NCI-H128 (cell line): ENCODE measurements at regions not wholly inside any gene's neighbourhood (a gene's known extent, or its start where the extent isn't known, plus 50 kb on each side); places are given as distances from the start of the nearest gene placed in this dataset.
"Not testable (repeated sequence)": the region's sequence is repeated elsewhere in the genome, so short reads cannot be mapped to it uniquely, and the experiment has no call there.

Experiments
- DNase-seq: peaks from one replicate; lab custom pipeline; 2025; ENCODE audit not compliant: unreplicated experiment; lab: John Stamatoyannopoulos, UW

DNA sequence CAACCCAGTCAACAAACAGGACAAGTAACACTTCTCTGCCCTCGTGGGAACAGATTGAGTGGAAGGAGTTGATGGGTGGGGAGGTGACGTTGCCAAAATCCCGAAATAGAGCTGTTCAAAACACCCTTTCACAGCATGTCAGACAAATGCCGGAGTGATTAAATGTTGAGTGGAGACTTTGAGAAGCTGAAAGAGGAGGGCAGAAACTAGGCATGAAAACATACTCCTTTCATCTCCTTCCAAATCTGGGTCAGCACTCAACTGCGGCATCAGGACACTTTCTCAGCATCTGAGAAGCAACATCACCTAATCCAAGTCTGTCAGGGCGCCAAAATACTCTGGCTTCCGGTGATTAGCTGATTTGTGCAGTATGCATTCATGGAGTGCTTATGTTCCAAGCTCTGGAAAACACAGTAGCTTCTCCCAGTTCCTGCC, 51.5 kb upstream of the MRI1 start:
- DNase-seq: peak; percentile 28

GRCh38 chr19:13707915-13708314, 56.4 kb upstream of the MRI1 start:
- DNase-seq: no peak

DNA sequence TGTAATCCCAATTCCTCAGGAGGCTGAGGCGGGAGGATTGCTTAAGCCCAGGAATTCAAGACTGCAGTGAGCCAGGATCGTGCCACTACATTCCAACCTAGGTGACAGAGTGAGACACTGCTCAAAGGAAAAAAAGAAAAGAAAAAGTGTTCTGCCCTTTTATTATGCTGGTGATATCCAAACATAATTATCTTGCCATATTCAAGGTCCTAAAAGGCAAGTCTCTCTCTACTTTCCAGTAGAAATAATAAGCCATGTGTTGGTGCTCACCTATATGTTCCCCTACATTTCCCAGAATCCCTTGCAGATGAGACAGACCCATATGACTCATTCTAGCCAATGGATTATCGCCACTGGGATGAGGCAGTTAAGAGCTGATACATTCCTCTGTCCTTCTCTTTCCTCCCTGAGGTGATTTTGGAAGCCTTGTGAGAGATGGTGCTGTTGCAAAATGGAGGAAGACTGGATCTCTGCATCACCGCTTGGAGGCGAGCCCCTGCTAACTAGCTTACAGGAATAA, 58.3 kb upstream of the MRI1 start:
- DNase-seq: no peak

DNA sequence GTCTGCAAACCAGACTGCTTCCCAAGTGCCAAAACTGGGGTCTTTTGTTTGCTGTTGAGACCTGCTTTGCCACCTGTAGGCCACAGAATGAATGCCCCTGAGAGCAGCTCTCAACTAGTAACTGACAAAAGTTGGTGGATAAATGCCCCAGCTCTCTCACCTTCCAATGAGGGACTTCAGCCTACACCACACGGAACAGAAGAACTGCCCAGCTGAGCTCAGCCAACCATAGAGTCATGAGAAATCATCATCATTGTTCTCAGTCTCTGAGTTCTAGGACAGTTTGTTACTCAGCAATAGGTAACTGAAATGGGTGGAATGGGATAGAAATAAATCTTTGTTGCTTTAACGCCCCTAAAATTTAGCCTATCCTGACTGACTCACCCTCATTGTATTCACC, 59.1 kb upstream of the MRI1 start:
- no peak for DNase-seq

GRCh38 chr19:13701624-13702023, 62.7 kb upstream of the MRI1 start:
- no peak for DNase-seq

- DNase-seq: no peak
These were observed 63.7 kb upstream of the MRI1 start for GRCh38 chr19:13700621-13701020.

DNA sequence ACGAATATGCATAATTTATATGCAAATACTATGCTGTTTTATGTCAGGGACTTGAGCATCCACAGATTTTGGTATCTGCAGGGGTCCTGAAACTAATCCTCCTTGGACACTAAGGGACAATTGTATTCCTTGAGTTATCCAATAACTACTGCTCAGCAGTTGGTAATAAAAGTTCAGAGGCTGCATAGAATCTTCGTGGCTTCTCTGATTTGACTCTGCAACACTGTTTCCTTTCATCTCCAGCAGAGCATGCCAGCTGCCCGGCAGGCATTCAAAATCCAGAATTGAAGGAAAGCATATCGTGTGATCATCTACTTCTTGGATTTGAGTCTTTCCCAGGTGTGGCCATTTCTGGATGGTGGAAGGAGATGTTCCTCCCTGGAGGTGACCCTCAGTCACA, 64.5 kb upstream of the MRI1 start:
- no peak for DNase-seq

DNA sequence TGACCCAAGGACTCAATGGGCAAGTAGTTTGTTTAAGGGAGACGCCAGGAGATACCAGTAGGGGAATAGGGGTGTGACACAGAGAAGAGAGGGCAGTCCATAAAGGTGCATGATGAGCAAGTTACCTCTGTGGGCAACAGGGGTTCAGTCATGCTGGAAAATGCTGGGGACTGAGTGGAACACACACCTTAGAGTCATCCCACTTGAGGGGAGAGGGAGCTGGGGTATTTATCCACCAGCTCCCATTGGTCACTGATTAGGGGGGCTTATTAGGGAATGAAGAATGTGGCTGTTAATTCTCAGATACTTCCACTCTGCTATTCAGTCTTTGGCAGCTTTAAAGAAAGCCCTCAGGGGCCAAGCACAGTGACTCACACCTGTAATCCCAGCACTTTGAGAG, 67.5 kb upstream of the MRI1 start:
- no peak for DNase-seq

- DNase-seq: no peak
These were observed 70.4 kb upstream of the MRI1 start for GRCh38 chr19:13693889-13694288.

DNA sequence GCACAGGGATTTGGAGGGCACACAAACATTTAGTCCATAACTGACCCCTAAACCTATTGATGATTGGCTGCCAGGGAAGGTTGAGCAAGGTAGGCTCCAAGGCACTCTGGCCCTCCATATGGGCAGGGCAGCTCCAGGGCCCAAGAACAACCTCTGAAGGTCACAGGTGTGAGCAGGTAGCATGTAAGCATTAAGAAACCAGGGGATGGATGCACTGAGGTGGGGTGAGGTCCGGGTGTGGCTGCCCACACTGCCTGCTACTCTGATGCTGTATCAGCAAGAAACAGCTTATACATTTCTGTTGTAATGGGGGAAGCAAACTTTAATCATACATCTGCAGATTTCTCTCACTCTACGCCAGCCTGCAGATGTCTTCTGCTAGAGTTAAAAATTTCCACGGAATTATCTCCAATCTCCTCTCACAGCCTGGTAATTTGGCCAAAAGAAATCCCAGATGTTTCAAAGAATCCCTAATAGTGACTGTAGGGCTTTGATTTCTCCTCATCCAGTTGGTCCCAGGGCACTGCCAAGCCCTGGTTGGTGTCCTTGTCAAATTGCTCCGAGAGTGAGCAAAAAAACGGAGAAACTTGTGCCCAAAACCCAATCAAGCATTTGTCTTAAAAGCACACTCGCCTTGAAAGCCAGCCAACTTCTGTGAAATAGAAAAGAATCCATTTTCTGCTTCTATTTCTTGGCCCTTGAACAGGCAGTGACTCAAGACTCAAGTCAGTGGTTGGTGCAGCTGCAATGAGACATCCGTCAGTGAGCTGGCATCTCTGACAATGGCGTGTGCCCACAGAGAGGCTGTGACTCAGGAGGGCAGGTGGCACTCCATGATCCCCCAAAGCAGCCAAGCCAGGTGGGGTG, 72.5 kb upstream of the MRI1 start:
- DNase-seq: peak; percentile 45

DNA sequence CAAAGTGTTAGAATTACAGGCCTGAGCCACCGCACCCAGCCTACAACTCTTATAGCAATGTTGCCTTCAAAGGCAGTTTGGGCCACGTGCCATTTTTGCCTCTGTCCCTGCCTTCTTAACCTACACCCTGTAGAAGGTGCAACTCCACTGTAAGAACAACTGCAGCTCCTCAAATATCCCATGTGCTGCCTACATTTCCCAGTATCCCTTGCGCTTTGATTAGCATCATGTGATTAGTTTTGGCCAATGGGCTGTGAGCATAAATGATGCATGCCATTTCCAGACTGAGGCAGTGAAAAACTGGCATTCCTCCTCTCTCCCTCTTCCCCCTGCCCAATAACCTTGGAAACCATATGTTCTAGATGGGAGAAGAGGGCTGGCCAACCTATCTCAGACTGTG, 75.2 kb upstream of the MRI1 start:
- no peak for DNase-seq

GRCh38 chr19:13684021-13684420, 80.3 kb upstream of the MRI1 start:
- DNase-seq: no peak

DNA sequence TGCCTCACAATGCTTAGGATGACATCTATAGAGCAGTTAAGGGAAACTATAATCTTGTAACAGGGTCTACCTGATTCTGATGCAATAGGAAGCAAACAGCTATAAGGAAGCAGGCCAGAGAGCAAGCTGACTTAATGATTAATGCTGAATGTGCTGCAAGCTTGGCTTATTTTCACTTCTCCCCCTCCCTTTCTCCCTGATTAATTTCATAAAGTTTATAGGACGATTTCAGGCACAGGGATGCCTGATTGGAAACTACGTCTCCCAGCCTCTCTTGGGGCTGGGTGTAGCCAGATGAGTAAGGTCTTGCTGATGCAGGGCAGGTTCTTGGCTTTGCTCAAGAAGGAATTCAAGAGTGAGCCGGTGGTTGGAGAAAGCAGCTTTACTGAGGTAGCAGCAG, 82.8 kb upstream of the MRI1 start:
- no peak for DNase-seq

DNA sequence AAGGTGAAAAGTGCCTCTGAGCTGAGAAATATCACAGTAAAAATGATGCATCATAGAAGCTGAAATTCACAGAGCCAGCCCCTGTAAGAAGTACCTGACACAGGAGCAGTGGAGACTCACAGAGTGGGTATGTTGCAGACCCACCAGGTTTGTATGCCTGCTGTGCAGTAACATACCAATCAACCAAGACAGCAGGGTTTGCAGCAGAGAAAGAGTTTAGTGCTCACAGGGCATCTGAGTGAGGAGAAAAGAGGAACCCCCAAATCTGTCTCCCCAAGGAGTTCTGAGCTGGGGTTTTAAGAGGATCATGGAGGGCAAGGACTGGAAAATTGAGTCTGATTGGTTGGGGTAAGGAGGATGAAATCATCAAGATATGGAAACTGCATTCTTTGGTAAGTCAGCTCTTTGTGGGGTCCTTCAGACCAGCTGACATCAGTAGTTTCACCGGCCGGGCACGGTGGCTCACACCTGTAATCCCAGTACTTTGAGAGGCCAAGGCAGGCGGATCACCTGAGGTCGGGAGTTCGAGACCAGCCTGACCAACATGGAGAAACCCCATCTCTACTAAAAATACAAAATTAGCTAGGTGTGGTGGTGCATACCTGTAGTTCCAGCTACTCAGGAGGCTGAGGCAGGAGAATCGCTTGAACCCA, 83.5 kb upstream of the MRI1 start:
- not testable (repeated sequence) for DNase-seq

GRCh38 chr19:13676967-13677366, 87.4 kb upstream of the MRI1 start:
- not testable (repeated sequence) for DNase-seq

GRCh38 chr19:13672480-13673175, 91.7 kb upstream of the MRI1 start:
- DNase-seq: not testable (repeated sequence)

- no peak for DNase-seq
These were observed 93.5 kb upstream of the MRI1 start for GRCh38 chr19:13670846-13671245.

DNA sequence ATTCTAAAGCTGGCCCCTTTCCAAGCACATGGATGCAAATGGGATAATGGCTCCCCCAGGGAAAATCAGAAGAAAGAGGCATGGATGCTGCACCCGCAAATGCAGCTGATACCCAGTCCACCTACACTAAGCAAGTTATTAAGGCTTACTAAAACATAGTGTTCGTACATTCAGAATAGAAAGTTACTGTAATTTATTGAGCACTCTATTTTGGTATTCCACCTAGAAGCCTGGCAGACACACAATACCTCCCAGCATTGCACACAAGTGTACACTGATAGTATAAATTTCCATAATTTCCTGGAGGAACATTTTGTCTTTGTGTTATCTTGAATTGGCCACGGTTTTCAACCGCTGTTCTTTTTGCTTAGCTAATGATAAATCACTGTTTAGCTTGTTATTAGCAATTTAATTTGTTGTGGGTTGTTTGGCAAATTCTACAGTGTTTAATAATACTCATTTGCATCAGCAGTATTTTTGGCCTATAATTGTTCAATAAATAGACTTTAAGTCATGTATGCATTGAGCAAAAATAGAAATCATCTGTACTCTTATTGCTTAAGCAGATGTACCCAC, 94.5 kb upstream of the MRI1 start:
- DNase-seq: no peak

DNA sequence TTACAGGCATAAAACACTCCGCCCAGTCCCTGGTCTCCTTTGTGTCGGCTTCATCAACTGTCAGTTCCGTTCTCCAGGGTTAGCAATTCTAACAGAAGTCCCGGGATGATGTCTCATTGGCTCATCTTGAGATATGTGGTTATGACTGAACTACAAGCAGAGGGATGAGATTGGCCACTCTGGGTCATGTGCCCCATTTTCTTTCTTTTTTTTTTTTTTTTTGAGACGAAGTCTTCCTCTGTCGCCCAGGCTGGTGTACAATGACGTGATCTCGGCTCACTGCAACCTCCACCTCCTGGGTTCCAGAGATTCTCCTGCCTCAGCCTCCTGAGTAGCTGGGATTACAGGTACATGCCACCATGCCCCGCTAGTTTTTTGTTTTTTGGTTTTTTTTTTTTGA, 95.4 kb upstream of the MRI1 start:
- DNase-seq: no peak

GRCh38 chr19:13666165-13666564, 98.2 kb upstream of the MRI1 start:
- no peak for DNase-seq

GRCh38 chr19:13665125-13665905, 99.0 kb upstream of the MRI1 start:
- no peak for DNase-seq
